RWPE1 (cell line): ENCODE measurements at regions not wholly inside any gene's neighbourhood (a gene's known extent, or its start where the extent isn't known, plus 50 kb on each side); places are given as distances from the start of the nearest gene placed in this dataset.
A peak's percentile ranks its signal among the peaks of the same experiment; 100 is the strongest.
"Not testable (repeated sequence)": the region's sequence is repeated elsewhere in the genome, so short reads cannot be mapped to it uniquely, and the experiment has no call there.

Experiments used
- CTCF ChIA-PET: fragments of 350-600 bp; sonication (Branson Sonifier 250); formaldehyde crosslinking; extraction: SDS; loops from one replicate; lab custom pipeline; 2021; lab: Yijun Ruan, JAX
- POLR2A ChIA-PET: fragments of 400-600 bp; formaldehyde crosslinking; extraction: SDS; loops from one replicate; lab custom pipeline; 2020; ENCODE audit warnings: antibody characterized with exemption; ENCODE audit not compliant: low non-redundant PET; lab: Yijun Ruan, JAX
- DNase-seq: peaks from one replicate; pipeline ENCODE4 v3.0.0; 2012; ENCODE audit warnings: low spot score
- H3K27ac ChIP-seq: fragments of 450-650 bp; 2 replicates; pipeline ENCODE4 v1.5.1; 2017
- CTCF ChIP-seq: fragments of 450-650 bp; conservative IDR thresholded peaks from 2 replicates; pipeline ENCODE4 v1.5.1; 2017; ENCODE audit warnings: low read depth, mild to moderate bottlenecking

- CTCF ChIA-PET: interaction anchor here (0.7 kb wide), 1 partner anchor 57 kb away, joined by 3 read pairs; no protein-coding TSS in a partner anchor
- POLR2A ChIA-PET: no interaction called here
- H3K27ac ChIP-seq: peak overlapping the region; percentile 65
Measured at GRCh38 chr6:25138233-25138933, 140.8 kb upstream of the CARMIL1 start.

GRCh38 chr6:25138934-25139415, 140.2 kb upstream of the CARMIL1 start:
- TF ChIP-seq CTCF: no peak
- CTCF ChIA-PET: interaction anchor here (0.7 kb wide), 1 partner anchor 58 kb away, joined by 3 read pairs; no protein-coding TSS in a partner anchor
- no peak overlapping the region for H3K27ac ChIP-seq
- no peak for DNase-seq
- POLR2A ChIA-PET: no interaction called here

More at GRCh38 chr6:25138233-25138933, 140.8 kb upstream of the CARMIL1 start:
- peak; percentile 36 for TF ChIP-seq CTCF
- DNase-seq: peak; percentile 35

GRCh38 chr6:25139608-25140007, 139.6 kb upstream of the CARMIL1 start:
- POLR2A ChIA-PET, H3K27ac ChIP-seq, DNase-seq: not testable (repeated sequence)
- CTCF ChIA-PET: interaction anchor here (0.5 kb wide), 1 partner anchor 330 kb away, joined by 4 read pairs; no protein-coding TSS in a partner anchor

GRCh38 chr6:25142506-25142905, 136.7 kb upstream of the CARMIL1 start:
- no peak for TF ChIP-seq CTCF
- ChIA-PET POLR2A (no interaction called here), CTCF (no interaction called here)
- DNase-seq: no peak
- no peak overlapping the region for H3K27ac ChIP-seq

- no peak overlapping the region for H3K27ac ChIP-seq
- ChIA-PET CTCF (interaction anchor here (0.6 kb wide), 1 partner anchor 127 kb away, joined by 3 read pairs; no protein-coding TSS in a partner anchor), POLR2A (no interaction called here)
- no peak for DNase-seq
- no peak for TF ChIP-seq CTCF
Measured at GRCh38 chr6:25144919-25145318, 134.3 kb upstream of the CARMIL1 start.

- ChIA-PET POLR2A (no interaction called here), CTCF (interaction anchor here (0.5 kb wide), 1 partner anchor 16 kb away, joined by 5 read pairs; no protein-coding TSS in a partner anchor)
- no peak overlapping the region for H3K27ac ChIP-seq
- DNase-seq: no peak
- no peak for TF ChIP-seq CTCF
Measured at GRCh38 chr6:25147223-25147622, 132.0 kb upstream of the CARMIL1 start.

- no peak overlapping the region for H3K27ac ChIP-seq
- no peak for TF ChIP-seq CTCF
- POLR2A ChIA-PET: no interaction called here
- CTCF ChIA-PET: no interaction called here
- DNase-seq: no peak
Measured at GRCh38 chr6:25150031-25150430, 129.1 kb upstream of the CARMIL1 start.
